CD4-positive, alpha-beta T cell (primary cell): ENCODE measurements at regions not wholly inside any gene's neighbourhood (a gene's known extent, or its start where the extent isn't known, plus 50 kb on each side); places are given as distances from the start of the nearest gene placed in this dataset.

Source experiments
- ATAC-seq: fragments of 200-7000 bp; cut with Tn5 transposase; one replicate; pipeline ENCODE4 v1.10.0; 2022; ENCODE audit warnings: mild to moderate bottlenecking; ENCODE audit not compliant: poor library complexity
- CTCF ChIA-PET: fragments of 350-600 bp; sonication (Branson Sonifier 250); formaldehyde crosslinking; loops from one replicate; lab custom pipeline; 2021; ENCODE audit warnings: antibody characterized with exemption, inconsistent platforms; lab: Charles Lee
- POLR2A ChIA-PET: fragments of 350-600 bp; sonication (Branson Sonifier 250); formaldehyde crosslinking; loops from one replicate; lab custom pipeline; 2021; ENCODE audit warnings: antibody characterized with exemption, inconsistent platforms; lab: Charles Lee
- DNase-seq, 14 experiments: peaks; one replicate each; pipeline ENCODE4 v3.0.0-alpha.2; 2013 to 2020; ENCODE audit warnings: mixed read lengths in 2 of 14
- H3K27ac ChIP-seq, 2 donors: one replicate each; pipeline versions ENCODE4 v1.5.1 to v1.7.0; 2013; ENCODE audit warnings: low read length in 2 of 2, low read depth in 1 of 2, mild to moderate bottlenecking in 1 of 2
- H3K27me3 ChIP-seq, 2 experiments: 1 replicate in 1 of 2; 2 replicates in 1 of 2; pipeline versions ENCODE4 v1.6.1 to v1.7.0; 2013; ENCODE audit warnings: low read length in 2 of 2, control low read depth in 1 of 2, mild to moderate bottlenecking in 1 of 2, moderate library complexity in 1 of 2; ENCODE audit not compliant: insufficient read depth in 2 of 2, control insufficient read depth in 1 of 2
- H3K36me3 ChIP-seq: one replicate; pipeline ENCODE4 v1.6.1; 2013; ENCODE audit warnings: low read length, control low read depth; ENCODE audit not compliant: insufficient read depth
- H3K4me1 ChIP-seq: one replicate; pipeline ENCODE4 v1.6.1; 2013; ENCODE audit warnings: low read length, control low read depth; ENCODE audit not compliant: insufficient read depth
- H3K4me3 ChIP-seq: one replicate; pipeline ENCODE4 v1.5.1; 2013; ENCODE audit warnings: mild to moderate bottlenecking, low read length, moderate library complexity
- H3K9me3 ChIP-seq, 2 experiments: 1 replicate in 1 of 2; 2 replicates in 1 of 2; pipeline versions ENCODE4 v1.6.1 to v1.7.0; 2013; ENCODE audit warnings: low read length in 2 of 2, mild to moderate bottlenecking in 2 of 2, control low read depth in 1 of 2, moderate library complexity in 1 of 2; ENCODE audit not compliant: control insufficient read depth in 1 of 2, insufficient read depth in 1 of 2
- H3K27ac Mint-ChIP-seq: one replicate; pipeline ENCODE4 v1.8.0; 2020; ENCODE audit warnings: mixed read lengths
- H3K27me3 Mint-ChIP-seq: one replicate; pipeline ENCODE4 v1.8.0; 2021; ENCODE audit warnings: mixed read lengths
- H3K36me3 Mint-ChIP-seq: one replicate; pipeline ENCODE4 v1.8.0; 2021; ENCODE audit warnings: low read depth, mixed read lengths
- H3K4me1 Mint-ChIP-seq: one replicate; pipeline ENCODE4 v1.8.0; 2021; ENCODE audit warnings: low read depth, mixed read lengths
- H3K4me3 Mint-ChIP-seq: one replicate; pipeline ENCODE4 v1.8.0; 2020; ENCODE audit warnings: mild to moderate bottlenecking, mixed read lengths
- H3K9me3 Mint-ChIP-seq: one replicate; pipeline ENCODE4 v1.8.0; 2020; ENCODE audit warnings: mixed read lengths
- intact Hi-C, 2 experiments: fragments of 100-400 bp; cut with DNase I in 1 of 2; cut with micrococcal nuclease in 1 of 2; formaldehyde crosslinking; loops; one replicate each; pipeline versions ENCODE4 v1.15.1 to v1.9.0; 2023 to 2025; cut with DNase I, micrococcal nuclease
- TF ChIP-seq, protein P1 (sequence below): fragments of 200-600 bp; IDR thresholded peaks from one replicate; pipeline ENCODE4 v1.8.0; 2022; ENCODE audit warnings: antibody characterized with exemption, mild to moderate bottlenecking

DNA sequence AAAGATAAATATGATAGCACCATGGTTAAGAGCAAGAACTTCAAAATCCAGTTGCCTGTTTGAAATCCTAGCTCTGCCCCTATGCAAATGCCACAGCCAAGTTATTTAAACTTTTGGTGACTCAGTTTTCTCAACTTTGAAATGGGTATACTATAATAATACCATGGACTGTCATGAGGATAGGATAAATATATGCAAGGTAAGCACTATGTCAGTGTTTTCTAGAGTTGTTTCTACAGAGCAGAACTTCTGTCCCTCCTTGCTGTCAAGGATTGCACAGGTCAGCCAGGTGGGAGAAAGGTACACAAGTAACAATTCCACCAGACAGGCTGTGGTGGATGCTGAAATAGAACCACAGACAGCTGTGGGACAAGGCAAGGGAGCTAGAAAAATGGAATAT lies 55.7 kb upstream of the BOD1L2 start:
- TF ChIP-seq, protein P1, sequence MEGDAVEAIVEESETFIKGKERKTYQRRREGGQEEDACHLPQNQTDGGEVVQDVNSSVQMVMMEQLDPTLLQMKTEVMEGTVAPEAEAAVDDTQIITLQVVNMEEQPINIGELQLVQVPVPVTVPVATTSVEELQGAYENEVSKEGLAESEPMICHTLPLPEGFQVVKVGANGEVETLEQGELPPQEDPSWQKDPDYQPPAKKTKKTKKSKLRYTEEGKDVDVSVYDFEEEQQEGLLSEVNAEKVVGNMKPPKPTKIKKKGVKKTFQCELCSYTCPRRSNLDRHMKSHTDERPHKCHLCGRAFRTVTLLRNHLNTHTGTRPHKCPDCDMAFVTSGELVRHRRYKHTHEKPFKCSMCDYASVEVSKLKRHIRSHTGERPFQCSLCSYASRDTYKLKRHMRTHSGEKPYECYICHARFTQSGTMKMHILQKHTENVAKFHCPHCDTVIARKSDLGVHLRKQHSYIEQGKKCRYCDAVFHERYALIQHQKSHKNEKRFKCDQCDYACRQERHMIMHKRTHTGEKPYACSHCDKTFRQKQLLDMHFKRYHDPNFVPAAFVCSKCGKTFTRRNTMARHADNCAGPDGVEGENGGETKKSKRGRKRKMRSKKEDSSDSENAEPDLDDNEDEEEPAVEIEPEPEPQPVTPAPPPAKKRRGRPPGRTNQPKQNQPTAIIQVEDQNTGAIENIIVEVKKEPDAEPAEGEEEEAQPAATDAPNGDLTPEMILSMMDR = no peak
- no peaks in the 10 kb centered on the region for H3K36me3 ChIP-seq
- no peak for DNase-seq
- POLR2A ChIA-PET = no interaction called here
- no peak overlapping the region for H3K27ac ChIP-seq
- H3K4me1 ChIP-seq = no peaks in the 10 kb centered on the region
- H3K9me3 ChIP-seq = no peaks in the 10 kb centered on the region
- peaks cover 25% of the 10 kb centered on the region for H3K27me3 Mint-ChIP-seq
- no peak overlapping the region for H3K4me3 Mint-ChIP-seq
- intact Hi-C loops = no loop called here
- no peak overlapping the region for H3K27ac Mint-ChIP-seq
- H3K4me1 Mint-ChIP-seq = no peaks in the 10 kb centered on the region
- H3K36me3 Mint-ChIP-seq = no peaks in the 10 kb centered on the region
- CTCF ChIA-PET = no interaction called here
- H3K27me3 ChIP-seq = peaks cover 0 to 4% of the 10 kb centered on the region in 2 experiments
- no peaks in the 10 kb centered on the region for H3K9me3 Mint-ChIP-seq
- ATAC-seq = no peak
- H3K4me3 ChIP-seq = no peak overlapping the region

DNA sequence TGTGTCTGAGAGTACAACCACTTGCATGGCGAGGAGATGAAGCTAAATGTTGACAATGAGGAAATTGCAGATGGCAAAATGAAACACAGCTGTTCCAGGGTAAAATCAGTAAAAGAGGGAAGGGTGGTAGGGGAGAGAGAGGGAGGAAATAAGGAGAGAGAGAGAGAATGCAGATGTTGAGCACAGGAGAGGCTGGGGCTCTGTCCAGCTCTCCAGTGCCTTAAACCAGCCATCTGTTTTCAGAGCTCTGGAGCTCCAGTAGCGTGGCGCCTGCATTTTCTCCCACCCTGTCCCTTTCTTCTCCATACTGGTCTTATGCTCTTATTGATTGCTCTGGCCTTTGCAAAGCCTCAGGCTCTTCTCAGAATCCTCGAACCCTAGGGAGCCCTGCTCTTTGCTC lies 52.7 kb upstream of the BOD1L2 start:
- ATAC-seq (no peak), DNase-seq (no peak)
- no peak overlapping the region for H3K4me3 ChIP-seq
- Mint-ChIP-seq H3K27me3 (peaks cover 15% of the 10 kb centered on the region), H3K4me1 (no peaks in the 10 kb centered on the region), H3K36me3 (no peaks in the 10 kb centered on the region), H3K4me3 (no peak overlapping the region), H3K9me3 (peaks cover under 1% of the 10 kb centered on the region), H3K27ac (no peak overlapping the region)
- intact Hi-C loops = no loop called here
- no peaks in the 10 kb centered on the region for H3K9me3 ChIP-seq
- ChIA-PET CTCF (no interaction called here), POLR2A (no interaction called here)
- TF ChIP-seq, protein P1 = no peak
- peaks cover 0 to 4% of the 10 kb centered on the region in 2 experiments for H3K27me3 ChIP-seq
- no peaks in the 10 kb centered on the region for H3K36me3 ChIP-seq
- no peaks in the 10 kb centered on the region for H3K4me1 ChIP-seq
- no peak overlapping the region for H3K27ac ChIP-seq

DNA sequence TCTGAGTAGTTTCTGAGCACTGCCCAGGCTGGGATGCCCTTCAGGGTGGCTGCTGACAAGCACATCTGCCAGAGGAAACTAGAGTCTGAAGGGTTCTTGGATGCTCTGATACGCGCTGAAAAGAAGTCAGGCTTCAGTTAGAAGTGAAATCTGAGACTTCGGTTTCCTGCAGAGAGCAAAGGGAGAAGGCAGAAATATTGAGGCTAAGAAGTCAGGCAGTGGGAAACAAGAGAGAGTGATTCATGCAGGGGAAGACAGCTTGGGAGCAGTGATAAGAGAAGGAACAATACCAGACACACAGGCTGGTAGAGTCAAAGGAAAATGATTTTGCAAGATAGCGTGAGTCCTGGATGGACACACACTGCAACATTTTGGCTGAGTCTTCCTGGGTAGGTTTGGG lies 51.0 kb upstream of the BOD1L2 start:
- H3K36me3 ChIP-seq = no peaks in the 10 kb centered on the region
- no peak for DNase-seq
- ChIA-PET POLR2A (no interaction called here), CTCF (no interaction called here)
- intact Hi-C loops = no loop called here
- H3K27ac ChIP-seq = no peak overlapping the region
- Mint-ChIP-seq H3K27ac (no peak overlapping the region), H3K4me1 (no peaks in the 10 kb centered on the region), H3K27me3 (peaks cover 4% of the 10 kb centered on the region), H3K9me3 (peaks cover 3% of the 10 kb centered on the region), H3K36me3 (no peaks in the 10 kb centered on the region), H3K4me3 (no peak overlapping the region)
- H3K4me3 ChIP-seq = no peak overlapping the region
- TF ChIP-seq, protein P1 = no peak
- no peaks in the 10 kb centered on the region for H3K9me3 ChIP-seq
- no peaks in the 10 kb centered on the region for H3K27me3 ChIP-seq
- no peak for ATAC-seq
- no peaks in the 10 kb centered on the region for H3K4me1 ChIP-seq
